ENCODE measurements at regions not wholly inside any gene's neighbourhood (a gene's known extent, or its start where the extent isn't known, plus 50 kb on each side); places are given as distances from the start of the nearest gene placed in this dataset.

DNA sequence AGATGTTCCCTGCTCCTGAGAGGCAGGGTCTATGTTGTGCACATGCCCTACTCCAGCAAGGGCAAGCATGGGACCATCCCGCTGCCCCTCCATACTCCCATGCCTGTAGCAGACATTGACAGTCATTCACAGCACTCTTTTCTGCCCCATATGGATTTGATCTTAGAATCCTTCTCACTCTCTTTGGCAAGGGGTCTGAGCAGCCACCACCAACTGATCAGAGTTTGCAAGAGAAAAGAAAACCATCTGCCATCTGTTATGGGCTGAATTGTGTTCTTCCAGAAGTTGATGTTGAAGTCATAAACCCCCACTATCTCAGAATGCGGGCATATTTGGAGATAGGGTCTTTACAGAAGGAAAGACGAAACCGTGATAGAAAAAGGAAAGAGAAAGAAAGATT, 315.1 kb upstream of the CLINT1 start:
- Histone ChIP-seq H3K27ac (no peak overlapping the region), H3K4me3 (no peak overlapping the region), H3K36me3 (no peaks in the 10 kb centered on the region), H3K9me3 (no peaks in the 10 kb centered on the region), H3K27me3 (ENCODE audit: low read depth) (no peaks in the 10 kb centered on the region), H3K4me1 (peaks cover 15% of the 10 kb centered on the region)
- TF ChIP-seq, protein P1, sequence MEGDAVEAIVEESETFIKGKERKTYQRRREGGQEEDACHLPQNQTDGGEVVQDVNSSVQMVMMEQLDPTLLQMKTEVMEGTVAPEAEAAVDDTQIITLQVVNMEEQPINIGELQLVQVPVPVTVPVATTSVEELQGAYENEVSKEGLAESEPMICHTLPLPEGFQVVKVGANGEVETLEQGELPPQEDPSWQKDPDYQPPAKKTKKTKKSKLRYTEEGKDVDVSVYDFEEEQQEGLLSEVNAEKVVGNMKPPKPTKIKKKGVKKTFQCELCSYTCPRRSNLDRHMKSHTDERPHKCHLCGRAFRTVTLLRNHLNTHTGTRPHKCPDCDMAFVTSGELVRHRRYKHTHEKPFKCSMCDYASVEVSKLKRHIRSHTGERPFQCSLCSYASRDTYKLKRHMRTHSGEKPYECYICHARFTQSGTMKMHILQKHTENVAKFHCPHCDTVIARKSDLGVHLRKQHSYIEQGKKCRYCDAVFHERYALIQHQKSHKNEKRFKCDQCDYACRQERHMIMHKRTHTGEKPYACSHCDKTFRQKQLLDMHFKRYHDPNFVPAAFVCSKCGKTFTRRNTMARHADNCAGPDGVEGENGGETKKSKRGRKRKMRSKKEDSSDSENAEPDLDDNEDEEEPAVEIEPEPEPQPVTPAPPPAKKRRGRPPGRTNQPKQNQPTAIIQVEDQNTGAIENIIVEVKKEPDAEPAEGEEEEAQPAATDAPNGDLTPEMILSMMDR (IDR thresholded peaks at IDR 0.05), result no peak
- DNase-seq, result no peak
- no peak for ATAC-seq
- intact Hi-C loops (cut with DNase I), result loop anchor here (10.0 kb wide), 2 partner anchors 521 to 931 kb away; no protein-coding TSS in a partner anchor

- no peak for DNase-seq
- Histone ChIP-seq H3K9me3 (no peaks in the 10 kb centered on the region), H3K27me3 (ENCODE audit: low read depth) (no peaks in the 10 kb centered on the region), H3K36me3 (no peaks in the 10 kb centered on the region), H3K4me3 (no peak overlapping the region), H3K4me1 (peaks cover 15% of the 10 kb centered on the region), H3K27ac (no peak overlapping the region)
- TF ChIP-seq, protein P1 (IDR thresholded peaks at IDR 0.05), result no peak
- intact Hi-C loops (cut with DNase I), result loop anchor here (10.0 kb wide), 2 partner anchors 523 to 933 kb away; no protein-coding TSS in a partner anchor
- ATAC-seq, result no peak
Measured at GRCh38 chr5:158172005-158172404, 313.1 kb upstream of the CLINT1 start.

DNA sequence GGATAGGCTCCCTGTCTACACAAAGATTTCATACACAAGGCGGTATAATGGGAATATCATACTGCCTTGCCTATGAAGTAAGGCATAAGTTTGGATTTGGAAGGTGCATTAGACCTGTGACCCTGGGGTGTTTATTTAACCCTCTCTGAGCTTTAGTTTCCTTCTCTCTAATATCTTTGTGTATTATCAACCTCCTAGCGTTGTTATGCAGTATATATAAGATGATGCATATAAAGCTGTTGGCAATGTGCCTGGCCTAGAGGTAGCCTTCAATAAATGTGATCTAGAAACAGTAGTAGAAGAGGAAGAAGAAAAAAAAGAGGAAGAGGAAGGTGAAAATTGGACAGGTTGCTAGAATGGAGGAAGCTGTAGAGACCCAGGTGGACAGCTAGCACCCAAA, 311.6 kb upstream of the CLINT1 start:
- TF ChIP-seq, protein P1 (IDR thresholded peaks at IDR 0.05), result no peak

DNA sequence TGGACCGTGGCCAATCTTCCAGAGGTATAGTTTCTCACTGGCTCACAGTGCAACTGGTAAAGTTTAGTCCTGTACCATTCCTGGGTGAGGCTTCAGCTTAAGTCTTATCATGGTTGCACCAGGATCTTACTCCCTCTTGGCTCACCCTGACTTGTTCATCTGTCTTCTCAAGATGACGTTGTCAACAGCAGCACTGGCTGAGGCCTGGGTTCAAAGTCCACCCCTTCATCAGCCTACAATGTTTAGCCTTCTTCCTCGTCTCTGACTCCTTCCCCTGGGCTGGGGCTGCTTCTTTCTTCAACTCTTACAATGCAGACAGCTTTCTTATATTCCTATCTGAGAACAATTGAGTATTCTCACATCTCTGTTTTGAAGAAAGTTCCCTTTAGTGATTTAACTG, 311.1 kb upstream of the CLINT1 start:
- Histone ChIP-seq H3K4me3 (no peak overlapping the region), H3K9me3 (no peaks in the 10 kb centered on the region), H3K4me1 (peaks cover 1% of the 10 kb centered on the region), H3K36me3 (no peaks in the 10 kb centered on the region), H3K27ac (no peak overlapping the region), H3K27me3 (ENCODE audit: low read depth) (no peaks in the 10 kb centered on the region)
- TF ChIP-seq, protein P1 (IDR thresholded peaks at IDR 0.05), result no peak
- no peak for ATAC-seq
- no peak for DNase-seq
- intact Hi-C loops (cut with DNase I), result loop anchor here (10.0 kb wide), 2 partner anchors 525 to 935 kb away; no protein-coding TSS in a partner anchor

More for the DNA sequence above, 311.6 kb upstream of the CLINT1 start:
- DNase-seq, result no peak
- Histone ChIP-seq H3K4me3 (no peak overlapping the region), H3K27me3 (ENCODE audit: low read depth) (no peaks in the 10 kb centered on the region), H3K9me3 (no peaks in the 10 kb centered on the region), H3K27ac (no peak overlapping the region), H3K4me1 (peaks cover 6% of the 10 kb centered on the region), H3K36me3 (no peaks in the 10 kb centered on the region)
- no peak for ATAC-seq
- intact Hi-C loops (cut with DNase I), result loop anchor here (10.0 kb wide), 2 partner anchors 524 to 934 kb away; no protein-coding TSS in a partner anchor

GRCh38 chr5:158166424-158166823, 307.5 kb upstream of the CLINT1 start:
- Histone ChIP-seq H3K27me3 (ENCODE audit: low read depth) (no peaks in the 10 kb centered on the region), H3K9me3 (no peaks in the 10 kb centered on the region), H3K4me1 (no peaks in the 10 kb centered on the region), H3K36me3 (no peaks in the 10 kb centered on the region), H3K4me3 (no peak overlapping the region), H3K27ac (no peak overlapping the region)
- DNase-seq, result no peak
- intact Hi-C loops (cut with DNase I), result no loop called here
- TF ChIP-seq, protein P1 (IDR thresholded peaks at IDR 0.05), result no peak
- no peak for ATAC-seq
